ENCODE measurements at regions not wholly inside any gene's neighbourhood (a gene's known extent, or its start where the extent isn't known, plus 50 kb on each side); places are given as distances from the start of the nearest gene placed in this dataset.
"Not testable (repeated sequence)": the region's sequence is repeated elsewhere in the genome, so short reads cannot be mapped to it uniquely, and the experiment has no call there.

- not testable (repeated sequence) for TF ChIP-seq BACH2 (CRISPR knock-in tag; IDR thresholded peaks at IDR 0.05; ENCODE audit: borderline replicate concordance); ARNTL (CRISPR knock-in tag; IDR thresholded peaks at IDR 0.05; ENCODE audit: borderline replicate concordance, low read depth); PPARA (CRISPR knock-in tag; IDR thresholded peaks at IDR 0.05; ENCODE audit: borderline replicate concordance); CSDC2 (CRISPR knock-in tag; IDR thresholded peaks at IDR 0.05); RARB (CRISPR knock-in tag; IDR thresholded peaks at IDR 0.05); ESRRG (CRISPR knock-in tag; IDR thresholded peaks at IDR 0.05); SNAI2 (CRISPR knock-in tag; IDR thresholded peaks at IDR 0.05); ZNF565 (CRISPR knock-in tag; conservative IDR thresholded peaks at IDR 0.05; ENCODE audit: low read depth); ZC3H10 (CRISPR knock-in tag; IDR thresholded peaks at IDR 0.05); TCF4 (CRISPR knock-in tag; IDR thresholded peaks at IDR 0.05; ENCODE audit: borderline replicate concordance)
These were observed 1401.6 kb upstream of the ATXN8OS start for GRCh38 chr13:68706044-68706443.
